ENCODE measurements at regions not wholly inside any gene's neighbourhood (a gene's known extent, or its start where the extent isn't known, plus 50 kb on each side); places are given as distances from the start of the nearest gene placed in this dataset.

DNA sequence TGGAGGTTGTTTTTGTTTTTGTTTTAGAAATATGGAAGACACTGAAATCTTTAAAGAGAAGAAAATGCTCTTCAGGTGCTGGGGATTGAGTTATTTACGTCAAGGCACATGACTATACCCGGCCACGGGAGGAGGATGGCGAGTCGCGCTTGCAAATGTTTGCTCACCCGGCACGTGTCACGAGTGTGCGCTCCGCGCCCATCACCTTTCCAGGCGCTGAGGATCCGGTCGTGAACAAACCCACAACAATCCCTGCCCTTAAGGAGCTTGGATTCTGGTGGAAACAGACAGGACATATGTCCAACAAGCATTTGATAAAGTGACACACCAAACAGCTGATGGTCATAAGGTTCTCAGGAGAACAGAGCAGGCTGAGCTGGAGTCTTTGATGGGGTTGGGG lies 715.5 kb downstream of the BRD1 start:
- no peak for DNase-seq

DNA sequence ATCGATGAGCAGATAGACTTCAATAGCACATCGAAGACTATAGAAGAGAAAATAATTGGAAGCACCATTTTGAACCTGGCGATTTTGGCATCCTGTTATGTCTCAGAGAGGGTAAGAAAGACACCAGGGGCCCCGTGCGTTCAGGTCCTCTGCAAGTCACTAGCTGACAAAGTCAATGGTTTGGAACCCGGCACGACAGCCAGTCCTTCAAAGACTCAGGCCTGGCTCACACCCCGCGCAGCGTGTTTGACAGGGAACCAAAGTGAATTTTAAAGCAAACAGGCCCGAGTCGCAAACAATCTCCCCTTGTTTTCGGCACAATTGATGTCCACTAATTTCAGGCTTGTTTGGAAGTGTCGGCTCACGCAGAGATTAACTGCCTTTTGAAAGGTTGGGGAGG lies 716.6 kb downstream of the BRD1 start:
- DNase-seq: no peak

DNA sequence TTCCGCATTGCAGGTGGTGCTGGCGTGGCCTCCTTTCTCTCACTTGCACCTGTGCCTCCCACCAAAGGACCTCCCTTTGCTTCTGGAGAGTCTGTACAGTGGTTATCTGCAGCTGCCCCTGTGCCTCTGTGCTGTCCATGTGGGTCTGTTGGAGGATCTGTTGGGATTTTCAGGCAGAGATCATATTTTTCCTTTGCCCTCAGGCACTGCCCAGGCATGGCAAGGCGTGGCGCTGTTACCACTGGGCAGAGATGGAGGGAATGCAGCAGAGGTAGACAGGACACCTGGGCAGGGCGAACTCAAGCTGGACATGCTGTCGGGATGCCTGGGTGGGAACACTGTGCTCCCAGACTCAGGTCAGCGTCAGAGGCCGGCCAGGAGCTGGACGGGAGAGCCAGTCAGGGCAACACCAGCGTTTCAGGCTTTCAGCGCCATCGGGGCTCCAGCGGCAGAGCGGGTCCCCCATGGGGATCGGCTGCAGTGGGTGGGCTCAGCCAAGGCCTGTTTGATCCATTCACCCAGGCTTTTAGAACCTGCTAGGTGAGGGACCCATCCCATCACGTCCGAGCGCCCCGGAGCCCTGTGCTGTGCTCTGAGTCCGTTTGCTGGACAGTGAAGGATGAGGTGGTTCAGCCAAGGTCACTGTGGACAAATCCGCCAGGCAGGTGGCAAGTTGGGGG lies 718.9 kb downstream of the BRD1 start:
- DNase-seq: no peak

DNA sequence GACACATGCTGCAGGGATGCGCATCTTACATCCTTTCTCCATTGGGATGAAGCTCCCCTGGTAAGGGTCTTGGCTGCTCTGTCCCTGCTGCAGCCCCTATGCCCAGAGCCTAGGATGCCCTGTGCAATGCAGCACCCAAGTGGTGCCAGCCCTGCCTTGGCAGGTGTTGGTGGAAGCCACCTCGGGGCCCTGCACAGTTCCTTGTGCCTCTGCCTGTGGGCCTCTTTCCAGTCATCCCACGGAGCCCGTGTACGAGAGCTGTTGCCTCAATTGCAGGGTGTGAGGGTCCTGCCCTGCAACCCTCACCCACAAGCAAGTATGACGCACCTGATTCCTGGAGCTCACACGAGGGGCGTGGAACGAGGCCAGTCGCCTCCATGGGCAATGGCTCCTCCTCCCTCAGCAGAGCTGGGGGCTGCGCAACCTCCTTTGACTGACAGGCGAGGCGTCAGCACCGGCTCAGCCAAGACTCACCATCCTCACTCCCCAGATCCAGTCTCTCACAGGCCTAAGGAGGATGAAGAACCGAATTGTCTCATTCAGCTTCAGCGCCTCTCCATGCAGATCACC lies 719.6 kb downstream of the BRD1 start:
- DNase-seq: no peak

DNA sequence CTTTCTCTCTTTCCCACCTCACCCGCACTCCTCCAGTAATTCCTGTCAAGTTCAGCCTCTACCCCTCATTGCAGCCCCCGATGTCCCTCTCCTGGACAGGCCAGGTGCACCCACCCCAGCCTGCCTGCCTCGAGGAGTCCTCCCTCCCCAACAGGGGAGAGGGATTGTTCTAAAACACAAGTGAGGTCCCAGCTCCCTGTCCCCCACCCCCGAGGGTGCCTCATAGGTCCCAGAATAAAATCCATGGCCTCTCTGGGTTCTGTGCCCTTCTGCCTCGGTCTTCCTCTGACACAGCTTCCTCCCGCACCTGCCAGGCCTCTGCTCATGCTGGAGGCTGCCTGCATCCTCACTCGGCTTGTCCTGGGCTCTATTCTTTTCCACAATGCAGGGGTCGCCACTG lies 720.1 kb downstream of the BRD1 start:
- DNase-seq: no peak

DNA sequence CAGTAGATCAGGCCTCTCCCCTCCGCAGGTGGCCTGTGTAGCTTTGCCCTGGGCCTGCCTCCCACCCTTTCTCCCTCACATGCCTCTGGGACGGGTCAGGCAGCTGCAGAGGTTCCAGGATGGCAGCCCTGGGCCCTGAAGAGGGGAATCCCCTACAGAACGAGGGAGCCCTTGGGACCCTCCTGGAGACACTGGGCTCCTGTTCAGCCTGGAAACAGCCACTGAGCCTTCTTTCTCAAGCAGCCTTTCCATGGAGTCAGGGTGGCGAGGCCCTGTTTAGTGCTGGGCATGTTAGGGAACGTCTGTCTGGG lies 720.9 kb downstream of the BRD1 start:
- no peak for DNase-seq

DNA sequence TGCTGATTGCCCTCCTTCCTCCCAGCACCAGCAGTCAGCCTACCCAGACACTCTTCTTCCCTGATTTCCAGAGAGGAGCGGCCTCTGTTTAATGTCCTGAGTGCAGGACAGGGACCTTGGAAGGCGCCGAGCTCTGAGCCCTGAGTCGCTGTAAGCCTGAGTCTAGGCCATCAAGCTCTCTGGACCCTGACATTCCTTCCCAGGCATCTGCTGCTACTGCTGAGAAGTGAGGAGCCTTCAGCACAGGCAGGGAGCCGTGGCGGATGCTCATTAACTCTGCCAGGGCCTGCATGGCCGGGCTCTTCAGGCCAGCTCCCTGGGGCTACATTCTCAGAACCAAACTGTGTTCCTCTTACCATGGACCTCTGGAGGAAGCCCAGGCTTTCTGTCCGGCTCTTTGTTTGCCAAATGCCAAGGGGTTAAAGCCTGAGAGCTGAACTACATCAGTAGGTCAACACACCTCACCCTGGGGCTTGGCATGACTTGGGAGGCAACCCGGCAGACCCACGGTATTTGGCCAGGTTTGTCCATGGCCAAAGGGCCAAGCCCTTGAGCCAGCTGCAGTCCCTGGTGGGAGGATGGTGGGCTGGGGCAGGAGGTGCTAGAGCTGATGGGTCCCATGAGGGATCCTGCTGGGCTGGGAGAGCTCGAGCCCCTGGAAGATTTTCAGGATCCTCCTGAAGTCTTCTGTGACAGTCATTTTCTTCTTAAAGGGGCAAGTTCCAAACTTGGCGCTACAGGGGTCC lies 721.4 kb downstream of the BRD1 start:
- no peak for DNase-seq

DNA sequence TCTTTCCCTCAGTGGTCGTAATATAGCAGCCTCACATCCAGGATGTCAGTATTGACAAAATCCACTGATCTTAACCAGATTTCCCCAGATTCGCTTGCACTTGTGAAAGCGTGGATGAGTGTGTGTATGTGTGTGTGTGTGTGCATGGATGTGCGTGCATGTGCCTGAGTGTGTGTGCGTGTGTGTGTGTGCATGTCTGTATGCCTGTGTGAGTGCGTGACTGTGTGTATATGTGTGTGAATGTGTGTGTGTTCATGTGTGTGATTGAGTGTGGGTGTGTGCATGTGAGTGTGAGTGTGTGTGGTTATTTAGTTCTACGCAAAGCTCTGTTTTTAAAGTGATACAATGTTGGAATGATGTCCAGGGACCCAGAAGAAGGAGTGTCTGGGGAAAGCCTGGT lies 723.2 kb downstream of the BRD1 start:
- DNase-seq: no peak

DNA sequence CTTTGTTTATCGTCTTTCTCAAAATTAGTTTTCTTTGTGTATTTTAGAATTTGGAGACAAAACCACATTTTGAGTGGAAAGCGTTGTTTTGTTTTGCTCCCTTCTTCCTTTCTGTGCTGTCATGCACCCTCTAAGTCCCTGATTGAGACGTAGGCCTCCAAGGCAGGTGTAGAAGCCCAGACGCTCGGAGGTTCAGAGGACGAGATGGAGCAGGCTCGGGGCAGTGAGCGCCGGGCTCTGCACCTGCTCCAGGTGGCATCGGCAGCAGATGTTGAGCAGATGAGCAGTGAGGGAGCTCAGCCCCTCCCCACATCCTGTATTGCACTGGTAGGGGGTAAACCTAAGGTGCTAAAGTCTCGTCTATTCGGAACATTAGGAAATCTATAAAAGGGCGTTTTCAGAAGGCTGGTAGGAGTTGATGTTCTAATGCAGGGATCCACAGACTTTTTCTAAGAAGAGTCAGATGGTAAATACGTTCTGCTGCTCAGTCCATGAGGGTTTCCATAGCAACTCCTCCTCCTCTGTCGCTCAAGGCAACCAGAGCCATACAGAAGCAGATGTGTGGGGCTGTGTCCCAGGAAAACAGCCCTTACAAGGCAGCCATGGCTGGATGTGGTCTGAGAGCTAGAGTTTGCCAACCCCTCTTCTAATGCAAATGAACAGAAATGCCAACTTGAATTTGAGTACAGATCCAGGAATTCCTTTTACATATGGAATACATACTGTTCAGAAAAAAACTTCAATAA lies 724.2 kb downstream of the BRD1 start:
- DNase-seq: no peak

DNA sequence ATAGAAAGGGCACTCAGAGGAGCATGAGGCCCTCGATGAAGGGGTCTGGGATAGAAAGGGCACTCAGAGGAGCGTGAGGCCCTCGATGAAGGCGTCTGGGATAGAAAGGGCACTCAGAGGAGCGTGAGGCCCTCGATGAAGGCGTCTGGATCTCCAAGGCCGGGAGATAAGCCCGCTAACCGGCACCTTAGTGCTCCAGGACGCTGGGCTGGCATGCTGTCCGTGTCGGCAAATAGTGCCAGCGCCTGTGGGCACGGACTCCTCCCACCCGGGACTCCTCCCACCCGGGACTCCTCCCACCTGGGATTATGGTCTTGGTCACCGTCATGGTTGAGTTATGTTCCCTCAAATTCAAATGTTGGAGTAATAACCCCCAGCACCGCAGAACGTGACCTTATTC lies 725.3 kb downstream of the BRD1 start:
- no peak for DNase-seq

DNA sequence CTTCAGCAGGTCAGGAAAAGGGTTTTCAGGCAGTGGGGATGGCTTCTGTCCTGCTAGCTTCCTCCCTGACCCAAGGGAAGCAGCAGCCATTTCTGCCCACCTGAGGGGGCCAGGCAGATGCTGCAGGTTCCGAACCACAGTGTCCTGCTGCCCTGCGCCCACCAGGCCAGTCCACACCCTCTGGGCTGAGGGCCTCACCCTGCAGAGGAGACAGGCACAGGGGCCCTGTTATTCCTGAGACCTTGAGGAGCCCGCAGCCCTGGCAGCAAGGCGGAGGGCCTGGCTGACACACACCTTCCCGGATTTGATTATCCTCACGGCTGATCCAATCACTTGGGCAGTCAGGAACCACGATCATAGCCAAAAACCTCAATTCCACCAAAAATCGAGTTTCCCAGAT lies 725.8 kb downstream of the BRD1 start:
- no peak for DNase-seq

DNA sequence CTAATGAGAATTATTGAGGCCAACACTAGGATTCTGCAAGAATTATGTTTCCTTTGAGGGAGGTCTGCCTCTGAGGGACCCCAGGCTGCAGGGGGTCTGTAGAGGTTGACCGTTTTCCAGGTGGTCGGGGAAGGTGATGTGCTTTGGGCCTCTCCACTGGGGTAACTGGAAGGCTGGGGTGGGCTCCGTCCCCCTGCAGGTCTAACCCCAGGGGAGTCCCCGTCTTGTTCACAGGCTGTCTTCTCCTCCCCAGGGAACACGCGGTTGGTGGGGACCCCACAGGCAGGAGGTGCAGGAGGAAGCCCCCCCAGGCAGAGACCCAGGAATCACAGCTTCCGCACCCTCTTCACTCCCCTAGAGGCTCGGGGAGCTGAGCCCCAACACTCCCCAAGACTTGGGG lies 726.4 kb downstream of the BRD1 start:
- no peak for DNase-seq

DNA sequence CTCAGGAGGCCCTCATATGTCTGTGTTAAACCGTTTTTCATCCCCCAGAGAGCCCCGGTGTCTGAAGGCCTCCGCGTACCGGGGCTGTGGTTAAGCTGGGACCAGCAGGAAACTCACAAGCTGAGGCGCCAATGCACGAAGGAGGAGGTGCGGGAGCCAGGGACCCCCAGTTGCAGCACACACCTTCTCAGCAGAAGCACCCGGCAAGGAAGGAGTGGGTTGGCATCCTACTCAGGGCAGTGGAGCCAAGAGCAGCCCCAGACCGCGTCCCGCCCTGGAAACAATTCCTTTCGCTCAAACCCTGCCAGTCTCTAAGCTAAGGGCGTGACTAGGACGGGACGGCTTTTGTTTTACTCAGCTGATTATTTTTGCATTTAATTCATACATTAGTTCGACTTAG lies 726.9 kb downstream of the BRD1 start:
- DNase-seq: no peak

DNA sequence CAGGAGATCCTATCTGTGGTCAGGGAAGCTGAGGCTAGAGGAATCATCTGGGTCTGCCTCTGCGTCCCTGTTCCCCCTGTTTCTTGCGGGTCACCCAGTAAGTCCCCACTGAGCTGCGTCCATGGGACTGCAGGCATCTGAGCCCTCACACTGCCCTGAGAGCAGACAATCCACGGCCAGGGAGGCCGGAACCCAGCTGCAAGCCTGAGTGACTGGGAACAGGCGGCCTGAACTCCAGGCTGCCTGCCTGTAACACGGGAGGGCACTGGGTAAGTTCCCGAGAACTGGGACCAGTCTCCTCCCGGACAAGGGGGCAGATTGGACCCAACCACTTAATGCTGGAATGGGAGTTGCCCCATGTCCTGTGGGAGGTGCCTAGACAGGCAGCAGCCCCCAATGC lies 727.4 kb downstream of the BRD1 start:
- DNase-seq: no peak

DNA sequence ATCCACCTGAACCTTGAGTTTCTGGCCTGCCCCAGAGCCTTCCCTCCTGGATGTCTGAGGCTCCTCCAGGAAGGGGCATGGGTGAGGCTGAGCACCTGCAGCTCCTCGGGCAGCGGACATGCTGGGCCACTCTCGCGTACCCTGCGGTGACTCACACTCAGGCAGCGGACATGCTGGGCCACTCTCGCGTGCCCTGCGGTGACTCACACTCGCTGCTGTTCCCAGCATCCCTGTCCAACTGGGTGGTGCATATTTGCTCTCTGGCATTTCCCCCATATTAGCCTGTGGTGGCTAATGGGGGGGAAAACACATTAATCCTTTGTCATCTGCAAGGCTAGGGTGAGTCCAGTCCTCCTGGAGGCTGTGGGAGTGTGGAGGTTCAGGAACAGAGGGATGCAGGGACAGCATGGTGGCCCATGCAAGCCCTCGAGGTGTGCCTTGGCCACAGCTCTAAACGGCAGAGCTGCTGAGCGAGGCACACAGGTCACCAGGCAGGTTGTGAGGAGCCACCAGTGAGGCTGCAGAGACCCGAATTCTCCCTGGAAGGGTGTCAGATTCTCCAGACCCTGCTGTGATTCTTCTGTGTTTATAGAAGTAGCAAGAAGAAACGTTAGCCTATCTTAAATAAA lies 728.1 kb downstream of the BRD1 start:
- DNase-seq: peak in 1 of 2 experiments; percentile 24

DNA sequence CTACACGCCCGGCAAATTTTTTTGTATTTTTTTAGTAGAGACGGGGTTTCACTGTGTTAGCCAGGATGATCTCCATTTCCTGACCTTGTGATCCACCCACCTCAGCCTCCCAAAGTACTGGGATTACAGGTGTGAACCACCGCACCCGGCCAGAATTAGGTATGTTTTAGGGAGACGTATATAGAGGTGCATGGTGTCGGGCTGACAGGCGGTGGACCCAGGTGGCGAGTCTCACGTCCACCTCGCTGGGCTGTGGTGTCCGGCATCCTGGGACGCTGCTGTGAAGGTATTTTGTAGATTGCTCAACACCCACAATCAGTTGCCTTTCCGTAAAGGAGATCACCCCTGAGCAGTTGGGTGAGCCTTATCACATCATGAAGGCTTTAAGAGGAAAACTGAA lies 728.6 kb downstream of the BRD1 start:
- DNase-seq: no peak

DNA sequence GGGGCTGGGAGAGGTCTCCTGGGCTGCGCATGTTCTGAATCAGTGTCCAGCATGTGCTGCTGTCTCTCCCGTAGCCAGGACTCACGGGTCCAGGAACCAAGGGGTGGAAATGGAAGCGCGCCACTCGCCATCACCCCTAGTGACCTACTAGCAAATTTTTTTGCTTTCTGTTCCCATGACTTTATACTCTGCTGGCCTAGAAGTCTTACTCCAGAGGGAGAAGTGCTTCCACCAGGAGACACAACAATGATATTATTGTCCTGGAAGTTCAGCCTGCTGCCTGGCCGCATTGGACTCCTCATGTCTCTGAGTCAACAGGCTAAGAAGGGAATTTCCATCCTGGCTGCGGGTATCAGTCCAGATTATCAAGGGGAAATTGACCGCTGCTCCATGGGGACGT lies 729.7 kb downstream of the BRD1 start:
- DNase-seq: no peak

DNA sequence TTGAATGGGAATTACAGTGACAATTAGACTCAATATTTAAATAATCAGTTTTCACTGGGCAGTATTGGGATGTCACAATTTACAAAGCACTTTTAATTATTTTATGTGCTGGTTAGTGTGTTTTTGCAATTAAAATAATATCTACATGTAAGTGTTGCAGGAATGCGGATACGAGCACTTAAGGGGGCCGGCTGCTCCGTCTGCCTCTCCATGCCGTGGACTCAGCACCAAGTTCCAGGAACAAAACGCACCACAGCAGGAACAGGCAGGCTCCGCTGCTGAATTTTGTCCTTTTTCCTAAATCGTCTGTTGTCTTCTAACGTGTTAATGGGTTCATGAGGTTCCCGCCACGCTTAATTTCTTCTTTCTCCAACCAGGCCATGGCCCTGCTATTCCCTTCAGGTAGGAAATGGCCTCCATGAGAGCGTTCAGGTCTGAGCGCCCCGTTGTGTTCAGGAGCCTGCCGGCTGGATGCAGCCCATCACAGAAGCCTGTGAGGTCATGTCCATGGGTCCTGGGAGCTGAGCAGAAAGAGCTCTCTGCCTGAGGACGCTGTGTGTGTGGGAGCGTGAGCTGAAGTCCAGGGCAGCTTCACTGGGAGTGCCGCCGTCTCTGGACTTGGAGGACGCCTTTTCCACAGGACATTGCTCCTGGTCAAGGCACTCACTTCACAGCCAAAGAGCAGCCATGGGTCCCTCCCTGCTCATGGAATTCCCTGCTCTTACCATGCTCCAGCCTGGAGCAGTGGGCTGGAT lies 730.3 kb downstream of the BRD1 start:
- DNase-seq: no peak

DNA sequence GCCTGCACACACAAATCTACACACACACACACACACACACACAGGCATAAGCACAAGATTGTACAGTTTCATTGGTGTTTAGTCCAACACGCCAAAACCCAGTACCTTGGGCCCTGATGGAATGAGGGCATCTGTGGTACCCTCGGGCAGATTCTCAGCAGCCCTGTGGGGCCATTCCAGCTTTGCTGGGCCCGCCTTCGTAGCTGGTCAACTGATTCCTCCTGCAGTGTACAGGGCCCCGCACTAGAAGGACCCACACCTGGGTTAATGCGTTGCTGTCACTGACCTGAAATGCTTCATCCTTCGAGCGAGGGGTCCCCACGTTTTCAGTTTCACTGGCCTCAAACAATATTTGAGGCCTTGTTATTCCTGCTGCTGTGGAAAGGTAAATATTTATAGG lies 731.2 kb downstream of the BRD1 start:
- no peak for DNase-seq

DNA sequence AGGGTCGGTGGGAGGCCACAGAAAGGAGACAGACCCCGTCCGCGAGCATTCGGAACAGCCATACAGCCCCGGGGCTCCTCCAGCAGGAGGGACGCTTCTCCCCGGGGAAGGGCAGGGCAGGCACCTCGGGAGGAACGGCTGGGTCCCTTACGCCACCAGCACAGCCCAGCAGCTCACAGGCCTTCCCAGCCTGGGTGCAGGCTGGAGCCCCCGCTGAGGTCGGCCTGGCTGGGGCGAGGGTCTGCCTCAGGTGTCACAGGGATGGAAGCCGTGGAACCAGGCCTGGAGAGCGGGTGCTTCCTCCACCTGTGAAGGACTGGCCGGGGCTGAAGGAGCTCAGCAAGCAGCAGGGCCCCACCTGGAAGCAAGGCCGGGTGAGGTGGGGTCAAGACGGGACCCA lies 732.3 kb downstream of the BRD1 start:
- DNase-seq: no peak

DNA sequence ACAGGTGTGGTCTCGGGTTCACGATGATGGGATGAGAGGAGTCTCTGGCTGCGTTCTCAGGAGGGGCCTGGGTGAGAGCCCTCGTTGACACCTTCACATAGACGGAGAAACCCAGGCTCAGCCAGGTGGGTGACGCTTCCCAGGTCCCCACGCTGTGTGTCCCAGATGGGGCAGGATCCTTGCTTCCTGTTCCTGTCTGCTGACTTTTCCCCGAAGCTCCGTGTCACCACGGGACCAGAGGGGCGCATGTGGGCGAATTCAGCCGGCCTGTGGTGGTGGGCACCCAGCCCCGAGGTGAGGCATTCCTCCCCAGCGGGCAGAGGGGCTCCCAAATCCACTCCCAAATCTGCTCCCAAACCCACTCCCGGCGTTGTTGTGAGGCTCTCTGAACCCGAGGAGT lies 732.8 kb downstream of the BRD1 start:
- no peak for DNase-seq

DNA sequence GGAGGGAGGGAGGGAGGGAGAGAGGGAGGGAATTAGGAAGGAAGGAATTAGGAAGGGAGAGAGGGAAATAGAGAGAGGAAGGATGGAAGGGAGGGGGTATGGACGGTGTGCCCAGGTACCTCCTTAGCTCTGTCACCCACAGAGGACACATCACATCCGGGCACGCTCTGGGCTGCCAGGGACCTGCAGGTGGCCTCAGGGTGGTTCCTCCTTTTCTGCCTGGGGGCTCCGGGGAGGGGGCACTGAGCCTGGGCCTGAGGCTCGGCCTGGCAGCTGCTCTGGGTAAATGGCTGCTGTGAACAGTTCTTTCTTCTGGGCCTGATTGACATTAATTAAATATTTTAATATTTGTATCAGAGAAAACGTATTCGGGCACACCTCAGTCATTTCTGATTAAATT lies 733.5 kb downstream of the BRD1 start:
- no peak for DNase-seq

Data from SW 1271 (cell line).